ENCODE measurements at regions not wholly inside any gene's neighbourhood (a gene's known extent, or its start where the extent isn't known, plus 50 kb on each side); places are given as distances from the start of the nearest gene placed in this dataset.
A peak's percentile ranks its signal among the peaks of the same experiment; 100 is the strongest.

DNA sequence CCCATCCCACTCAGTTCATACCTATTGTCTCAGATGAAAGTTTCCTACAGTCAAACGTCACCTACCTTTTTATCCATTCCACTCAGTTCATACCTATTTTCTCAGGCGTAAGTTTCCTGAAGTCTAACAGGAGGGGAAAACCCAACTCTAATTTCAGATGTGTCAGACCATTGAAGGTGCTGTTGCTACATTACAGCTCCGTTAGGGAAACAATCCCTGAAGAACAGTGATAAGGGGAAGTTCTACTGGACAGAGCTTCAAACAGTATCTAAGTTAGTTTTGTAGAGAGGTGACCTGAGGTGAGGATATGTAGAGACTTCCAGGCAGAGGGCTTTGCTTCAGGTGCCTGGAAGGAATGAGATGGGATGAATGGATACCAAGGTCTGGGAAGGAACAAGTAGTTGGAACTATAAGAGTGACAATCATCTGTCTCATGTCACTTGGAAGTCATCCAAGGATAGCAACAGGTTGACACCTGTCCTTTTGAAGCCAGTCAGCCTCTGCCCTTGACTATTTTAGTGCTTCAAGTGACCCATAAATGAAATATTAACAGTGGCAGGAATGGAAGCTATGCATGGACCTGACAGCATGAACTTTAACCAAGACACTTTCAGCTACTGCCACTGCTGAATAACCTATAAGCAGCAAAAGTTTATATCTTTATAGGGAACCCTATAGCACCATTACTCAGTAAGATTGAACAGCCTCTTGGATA, 191.6 kb upstream of the MOCS1 start:
- no peaks in the 10 kb centered on the region for H3K4me1 ChIP-seq (ENCODE audit: insufficient read depth)
- H3K4me3 ChIP-seq: no peak overlapping the region
- DNase-seq (ENCODE audit: low spot score): peak; percentile 6
- H3K9me2 ChIP-seq (replicated peaks; ENCODE audit: insufficient read depth): no peaks in the 10 kb centered on the region
- no peak overlapping the region for H3K4me2 ChIP-seq
- H3K36me3 ChIP-seq (replicated peaks; ENCODE audit: insufficient read depth, low read depth): no peaks in the 10 kb centered on the region
- H2AFZ ChIP-seq: no peak overlapping the region
- 77% methylated on average over 3 of the region's 3 CpGs for WGBS (ENCODE audit: low lambda C conversion rate, missing lambda C conversion rate)
- no peaks in the 10 kb centered on the region for H4K20me1 ChIP-seq (ENCODE audit: insufficient read depth, poor library complexity, severe bottlenecking)
- H3K27ac ChIP-seq: no peak overlapping the region
- H3K27me3 ChIP-seq: no peaks in the 10 kb centered on the region
- TF ChIP-seq EZH2phosphoT487 (IDR thresholded peaks at IDR 0.05; ENCODE audit: low read depth, severe bottlenecking, unreplicated experiment) (no peak), EZH2 (IDR thresholded peaks at IDR 0.05; ENCODE audit: borderline replicate concordance) (no peak)
- TF ChIP-seq, protein P1, sequence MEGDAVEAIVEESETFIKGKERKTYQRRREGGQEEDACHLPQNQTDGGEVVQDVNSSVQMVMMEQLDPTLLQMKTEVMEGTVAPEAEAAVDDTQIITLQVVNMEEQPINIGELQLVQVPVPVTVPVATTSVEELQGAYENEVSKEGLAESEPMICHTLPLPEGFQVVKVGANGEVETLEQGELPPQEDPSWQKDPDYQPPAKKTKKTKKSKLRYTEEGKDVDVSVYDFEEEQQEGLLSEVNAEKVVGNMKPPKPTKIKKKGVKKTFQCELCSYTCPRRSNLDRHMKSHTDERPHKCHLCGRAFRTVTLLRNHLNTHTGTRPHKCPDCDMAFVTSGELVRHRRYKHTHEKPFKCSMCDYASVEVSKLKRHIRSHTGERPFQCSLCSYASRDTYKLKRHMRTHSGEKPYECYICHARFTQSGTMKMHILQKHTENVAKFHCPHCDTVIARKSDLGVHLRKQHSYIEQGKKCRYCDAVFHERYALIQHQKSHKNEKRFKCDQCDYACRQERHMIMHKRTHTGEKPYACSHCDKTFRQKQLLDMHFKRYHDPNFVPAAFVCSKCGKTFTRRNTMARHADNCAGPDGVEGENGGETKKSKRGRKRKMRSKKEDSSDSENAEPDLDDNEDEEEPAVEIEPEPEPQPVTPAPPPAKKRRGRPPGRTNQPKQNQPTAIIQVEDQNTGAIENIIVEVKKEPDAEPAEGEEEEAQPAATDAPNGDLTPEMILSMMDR (IDR thresholded peaks at IDR 0.05; ENCODE audit: poor library complexity): no peak
- no peaks in the 10 kb centered on the region for H3K9me3 ChIP-seq (ENCODE audit: low read depth)
- H3K79me2 ChIP-seq: no peaks in the 10 kb centered on the region

DNA sequence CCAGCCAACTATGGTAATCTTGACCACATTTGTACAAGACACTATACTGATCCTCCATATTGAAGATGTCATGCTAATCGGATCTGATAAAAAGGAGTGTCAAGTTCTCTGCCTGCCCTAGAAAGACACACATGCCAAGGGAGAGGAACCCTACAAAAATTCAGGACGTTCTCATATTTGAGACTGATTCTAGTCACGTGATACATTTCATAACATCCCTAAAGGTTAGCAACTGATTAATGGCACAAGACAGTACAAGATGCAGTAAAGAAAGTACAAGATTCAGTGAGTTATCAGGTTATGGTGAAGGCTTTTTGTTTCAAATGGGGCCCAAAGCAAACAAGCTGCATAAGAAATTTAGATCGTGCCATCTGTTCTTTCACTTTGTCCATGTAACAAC, 190.7 kb upstream of the MOCS1 start:
- no peak overlapping the region for H3K27ac ChIP-seq
- 90% methylated on average over 4 of the region's 4 CpGs for WGBS (ENCODE audit: low lambda C conversion rate, missing lambda C conversion rate)

DNA sequence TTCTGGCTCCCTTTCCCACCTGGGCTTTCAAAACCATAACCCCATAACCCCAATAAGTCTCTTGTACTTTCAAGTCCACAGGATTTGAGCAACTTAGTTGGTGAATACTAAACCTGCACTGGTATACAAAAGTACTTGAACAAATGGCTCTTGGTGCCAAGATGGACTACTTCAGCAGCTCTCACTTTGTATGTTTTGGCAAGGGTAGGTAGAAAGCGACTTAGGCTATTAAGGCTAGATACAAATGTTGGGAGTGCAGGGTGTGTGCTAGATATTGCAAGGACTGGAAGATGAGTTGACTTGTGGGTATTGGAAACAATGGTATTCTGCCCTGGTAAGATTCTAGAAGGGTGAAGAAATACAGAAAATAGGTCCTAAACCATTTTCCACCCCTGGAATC, 182.6 kb upstream of the MOCS1 start:
- WGBS (ENCODE audit: low lambda C conversion rate, missing lambda C conversion rate): 0% methylated on average over 1 of the region's 1 CpG
- Histone ChIP-seq H4K20me1 (ENCODE audit: insufficient read depth, poor library complexity, severe bottlenecking) (no peaks in the 10 kb centered on the region), H3K9me3 (ENCODE audit: low read depth) (no peaks in the 10 kb centered on the region), H3K4me1 (ENCODE audit: insufficient read depth) (no peaks in the 10 kb centered on the region), H3K79me2 (no peaks in the 10 kb centered on the region), H3K9me2 (replicated peaks; ENCODE audit: insufficient read depth) (no peaks in the 10 kb centered on the region), H3K4me3 (no peak overlapping the region), H3K27me3 (no peaks in the 10 kb centered on the region), H3K27ac (no peak overlapping the region), H2AFZ (no peak overlapping the region), H3K36me3 (replicated peaks; ENCODE audit: insufficient read depth, low read depth) (no peaks in the 10 kb centered on the region), H3K4me2 (no peak overlapping the region)
- TF ChIP-seq EZH2 (IDR thresholded peaks at IDR 0.05; ENCODE audit: borderline replicate concordance): no peak
- TF ChIP-seq EZH2phosphoT487 (IDR thresholded peaks at IDR 0.05; ENCODE audit: low read depth, severe bottlenecking, unreplicated experiment): no peak
- TF ChIP-seq, protein P1 (IDR thresholded peaks at IDR 0.05; ENCODE audit: poor library complexity): no peak
- no peak for DNase-seq (ENCODE audit: low spot score)

More for the DNA sequence above, 190.7 kb upstream of the MOCS1 start:
- no peak overlapping the region for H3K4me2 ChIP-seq
- no peaks in the 10 kb centered on the region for H3K4me1 ChIP-seq (ENCODE audit: insufficient read depth)
- DNase-seq (ENCODE audit: low spot score): no peak
- H3K9me3 ChIP-seq (ENCODE audit: low read depth): no peaks in the 10 kb centered on the region
- no peaks in the 10 kb centered on the region for H3K79me2 ChIP-seq
- no peak overlapping the region for H3K4me3 ChIP-seq
- H3K36me3 ChIP-seq (replicated peaks; ENCODE audit: insufficient read depth, low read depth): no peaks in the 10 kb centered on the region
- no peaks in the 10 kb centered on the region for H3K27me3 ChIP-seq
- H3K9me2 ChIP-seq (replicated peaks; ENCODE audit: insufficient read depth): no peaks in the 10 kb centered on the region
- no peak overlapping the region for H2AFZ ChIP-seq
- TF ChIP-seq EZH2 (IDR thresholded peaks at IDR 0.05; ENCODE audit: borderline replicate concordance) (no peak), EZH2phosphoT487 (IDR thresholded peaks at IDR 0.05; ENCODE audit: low read depth, severe bottlenecking, unreplicated experiment) (no peak)
- TF ChIP-seq, protein P1 (IDR thresholded peaks at IDR 0.05; ENCODE audit: poor library complexity): no peak
- H4K20me1 ChIP-seq (ENCODE audit: insufficient read depth, poor library complexity, severe bottlenecking): no peaks in the 10 kb centered on the region
